ENCODE measurements at regions not wholly inside any gene's neighbourhood (a gene's known extent, or its start where the extent isn't known, plus 50 kb on each side); places are given as distances from the start of the nearest gene placed in this dataset.

DNA sequence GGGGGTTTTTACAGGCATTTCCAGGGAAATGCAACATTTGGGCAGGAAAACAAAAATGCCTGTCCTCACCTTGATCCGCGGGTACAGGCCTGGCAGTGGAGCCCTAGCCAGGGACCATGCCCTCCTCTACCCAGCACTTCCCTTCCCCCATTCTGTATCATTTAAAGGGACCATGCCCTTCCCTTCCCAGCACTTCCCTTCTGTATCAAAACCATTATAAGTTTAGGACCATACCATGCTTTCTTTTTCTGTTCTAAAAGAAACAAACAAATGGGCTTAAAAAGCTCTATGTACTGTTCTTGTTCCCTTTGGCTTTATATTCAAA is 166.9 kb upstream of the ZNF608 start:
- TF ChIP-seq POLR2A (IDR thresholded peaks at IDR 0.05; ENCODE audit: low read length), result no peak
- no peak for TF ChIP-seq GATA1 (IDR thresholded peaks at IDR 0.05; ENCODE audit: low read depth, low read length)

Data from erythroblast (primary cell).